Kidney capillary endothelial cell (primary cell): ENCODE measurements at regions not wholly inside any gene's neighbourhood (a gene's known extent, or its start where the extent isn't known, plus 50 kb on each side); places are given as distances from the start of the nearest gene placed in this dataset.
"Not testable (repeated sequence)": the region's sequence is repeated elsewhere in the genome, so short reads cannot be mapped to it uniquely, and the experiment has no call there.

Source experiments
- DNase-seq: peaks from one replicate; pipeline ENCODE4 v3.0.0-alpha.2; 2018; ENCODE audit warnings: low spot score

GRCh38 chr3:194249323-194250097, 101.6 kb downstream of the CPN2 start:
- no peak for DNase-seq

GRCh38 chr3:194250098-194251002, 100.8 kb downstream of the CPN2 start:
- no peak for DNase-seq

GRCh38 chr3:194251007-194251406, 100.1 kb downstream of the CPN2 start:
- no peak for DNase-seq

GRCh38 chr3:194251461-194251860, 99.7 kb downstream of the CPN2 start:
- no peak for DNase-seq

- no peak for DNase-seq
These were observed 99.1 kb downstream of the CPN2 start for GRCh38 chr3:194251891-194252560.

- DNase-seq = no peak
These were observed 97.9 kb downstream of the CPN2 start for GRCh38 chr3:194253270-194253669.

- DNase-seq = no peak
These were observed 97.1 kb downstream of the CPN2 start for GRCh38 chr3:194254040-194254439.

- DNase-seq = peak; percentile 97
These were observed 95.7 kb downstream of the CPN2 start for GRCh38 chr3:194255252-194256039.

- DNase-seq = no peak
These were observed 94.8 kb downstream of the CPN2 start for GRCh38 chr3:194256040-194256945.

GRCh38 chr3:194257151-194257621, 93.9 kb downstream of the CPN2 start:
- no peak for DNase-seq

GRCh38 chr3:194257916-194258668, 93.0 kb downstream of the CPN2 start:
- no peak for DNase-seq

- no peak for DNase-seq
These were observed 91.0 kb downstream of the CPN2 start for GRCh38 chr3:194259982-194260766.

GRCh38 chr3:194261581-194262063, 89.5 kb downstream of the CPN2 start:
- no peak for DNase-seq

GRCh38 chr3:194262176-194262924, 88.8 kb downstream of the CPN2 start:
- no peak for DNase-seq

- DNase-seq = no peak
These were observed 88.2 kb downstream of the CPN2 start for GRCh38 chr3:194262925-194263305.

- not testable (repeated sequence) for DNase-seq
These were observed 86.3 kb downstream of the CPN2 start for GRCh38 chr3:194264631-194265504.

GRCh38 chr3:194265505-194265892, 85.6 kb downstream of the CPN2 start:
- peak; percentile 99 for DNase-seq
